A549 (cell line): ENCODE measurements at regions not wholly inside any gene's neighbourhood (a gene's known extent, or its start where the extent isn't known, plus 50 kb on each side); places are given as distances from the start of the nearest gene placed in this dataset.

Source experiments
- ATAC-seq, 2 experiments: fragments of 200-7000 bp in 1 of 2; fragments of >200 bp in 1 of 2; cut with Nextera tagmentation in 1 of 2; cut with Tn5 transposase in 1 of 2; 3 replicates each; pipeline versions ENCODE4 v1.8.0 to v1.9.1; 2018 to 2020; ENCODE audit warnings: mild to moderate bottlenecking in 1 of 2, moderate library complexity in 1 of 2
- CTCF ChIA-PET: fragments of 300-600 bp; sonication (Branson Sonifier 250); formaldehyde crosslinking; extraction: SDS; loops from one replicate; lab custom pipeline; 2021; ENCODE audit warnings: antibody characterized with exemption, inconsistent platforms; lab: Yijun Ruan, JAX
- POLR2A ChIA-PET: fragments of 350-600 bp; formaldehyde crosslinking; extraction: SDS; loops from one replicate; lab custom pipeline; 2021; ENCODE audit warnings: antibody characterized with exemption, inconsistent platforms; lab: Yijun Ruan, JAX
- DNase-seq, 2 experiments: peaks; one replicate each; pipeline versions ENCODE4 v3.0.0 to v3.0.0-alpha.2; 2011 to 2016; ENCODE audit warnings: low read depth in 1 of 2, low spot score in 1 of 2
- FAIRE-seq: peaks from 2 replicates; lab custom pipeline; 2011; peaks lifted over from hg19 to GRCh38; lab: Jason Lieb, UNC
- H3K27ac ChIP-seq, 2 experiments: fragments of >200 bp; sonication (Bioruptor Twin); formaldehyde crosslinking; 3 replicates each; pipeline ENCODE4 v1.5.1; 2016 to 2017
- H3K4me1 ChIP-seq: fragments of >200 bp; sonication (Bioruptor Twin); formaldehyde crosslinking; 3 replicates; pipeline ENCODE4 v1.6.1; 2016
- H3K4me2 ChIP-seq: fragments of >200 bp; sonication (Bioruptor Twin); formaldehyde crosslinking; 3 replicates; pipeline ENCODE4 v1.6.1; 2016
- H3K4me3 ChIP-seq: fragments of >200 bp; sonication (Bioruptor Twin); formaldehyde crosslinking; 3 replicates; pipeline ENCODE4 v1.5.1; 2016
- H3K9me3 ChIP-seq: fragments of >200 bp; sonication (Bioruptor Twin); formaldehyde crosslinking; 3 replicates; pipeline ENCODE4 v1.6.1; 2016
- ATOH8 ChIP-seq: fragments of 250-450 bp; sonication (Bioruptor Pico); IDR thresholded peaks from 2 replicates; pipeline ENCODE4 v1.5.0; 2020; ENCODE audit warnings: low read depth, mild to moderate bottlenecking, moderate library complexity
- BCL3 ChIP-seq: fragments of >200 bp; sonication (Bioruptor Twin); formaldehyde crosslinking; IDR thresholded peaks from 3 replicates; pipeline ENCODE4 v1.6.1; 2016
- BHLHE40 ChIP-seq: IDR thresholded peaks from 2 replicates; pipeline ENCODE4 v1.6.1; 2012; ENCODE audit warnings: low read depth, low read length, inconsistent platforms
- CBX8 ChIP-seq: fragments of 200-600 bp; sonication (generic); IDR thresholded peaks from 2 replicates; pipeline ENCODE4 v1.6.1; 2016
- CEBPB ChIP-seq, 2 experiments: fragments of >200 bp in 1 of 2; sonication (Bioruptor Twin) in 1 of 2; formaldehyde crosslinking in 1 of 2; IDR thresholded peaks; 2 replicates each; pipeline ENCODE4 v1.6.1; 2012 to 2016
- CHD4 ChIP-seq: fragments of 200-600 bp; sonication (generic); IDR thresholded peaks from 2 replicates; pipeline ENCODE4 v1.6.1; 2016; ENCODE audit warnings: antibody characterized with exemption, mild to moderate bottlenecking, borderline replicate concordance
- E2F6 ChIP-seq: IDR thresholded peaks from 2 replicates; pipeline ENCODE4 v1.6.1; 2012; ENCODE audit warnings: low read depth, borderline replicate concordance
- ELK1 ChIP-seq: fragments of 150-350 bp; IDR thresholded peaks from 2 replicates; pipeline ENCODE4 v1.6.1; 2014; ENCODE audit warnings: low read depth, mild to moderate bottlenecking, low read length
- EP300 ChIP-seq, 2 experiments: fragments of >200 bp; sonication (Bioruptor Twin); formaldehyde crosslinking; IDR thresholded peaks; 2 replicates in 1 of 2; 3 replicates in 1 of 2; pipeline ENCODE4 v1.6.1; 2016 to 2017
- FOSL2 ChIP-seq, 2 experiments: fragments of 450-650 bp in 1 of 2; fragments of >200 bp in 1 of 2; sonication (Bioruptor Twin) in 1 of 2; formaldehyde crosslinking; IDR thresholded peaks; 2 replicates each; pipeline versions ENCODE4 v1.5.0 to v1.6.1; 2016 to 2020; ENCODE audit warnings: mild to moderate bottlenecking in 1 of 2, moderate library complexity in 1 of 2
- FOXS1 ChIP-seq: fragments of 250-450 bp; sonication (Bioruptor Pico); IDR thresholded peaks from 2 replicates; pipeline ENCODE4 v1.5.0; 2020; ENCODE audit warnings: mild to moderate bottlenecking, moderate library complexity
- HDAC2 ChIP-seq: fragments of 200-600 bp; sonication (generic); IDR thresholded peaks from 2 replicates; pipeline ENCODE4 v1.6.1; 2016
- HES2 ChIP-seq: fragments of >200 bp; sonication (Bioruptor Twin); formaldehyde crosslinking; IDR thresholded peaks from 2 replicates; pipeline ENCODE4 v1.6.1; 2016
- KDM5A ChIP-seq: fragments of 200-600 bp; sonication (generic); IDR thresholded peaks from 2 replicates; pipeline ENCODE4 v1.6.1; 2016; ENCODE audit warnings: antibody characterized with exemption, mild to moderate bottlenecking
- MAX ChIP-seq: IDR thresholded peaks from 2 replicates; pipeline ENCODE4 v1.6.1; 2012
- MAZ ChIP-seq: fragments of 150-350 bp; IDR thresholded peaks from 2 replicates; pipeline ENCODE4 v1.6.1; 2014; ENCODE audit warnings: antibody characterized with exemption, low read depth, low read length, borderline replicate concordance
- NPAS2 ChIP-seq: fragments of 250-450 bp; sonication (Bioruptor Pico); IDR thresholded peaks from 2 replicates; pipeline ENCODE4 v1.8.0; 2022; ENCODE audit warnings: mild to moderate bottlenecking, moderate library complexity, borderline replicate concordance
- NR3C1 ChIP-seq: fragments of >200 bp; sonication (Bioruptor Twin); formaldehyde crosslinking; IDR thresholded peaks from 3 replicates; pipeline ENCODE4 v1.6.1; 2017
- PBX3 ChIP-seq: IDR thresholded peaks from 2 replicates; pipeline ENCODE4 v1.6.1; 2012
- RCOR1 ChIP-seq: fragments of 150-350 bp; IDR thresholded peaks from 2 replicates; pipeline ENCODE4 v1.6.1; 2014; ENCODE audit warnings: antibody characterized with exemption, low read length, low read depth
- RFX5 ChIP-seq: fragments of 450-650 bp; IDR thresholded peaks from 2 replicates; pipeline ENCODE4 v1.7.1; 2014; ENCODE audit warnings: antibody characterized with exemption, mild to moderate bottlenecking, moderate library complexity
- TFCP2L1 ChIP-seq: fragments of 250-450 bp; sonication (Bioruptor Pico); IDR thresholded peaks from 2 replicates; pipeline ENCODE4 v1.5.0; 2021; ENCODE audit warnings: mild to moderate bottlenecking
- TP53 ChIP-seq: fragments of 250-450 bp; sonication (Bioruptor Pico); IDR thresholded peaks from 2 replicates; pipeline ENCODE4 v1.5.0; 2021; ENCODE audit warnings: mild to moderate bottlenecking, moderate library complexity
- ZNF302 ChIP-seq: fragments of 250-450 bp; sonication (Bioruptor Pico); IDR thresholded peaks from 2 replicates; pipeline ENCODE4 v1.9.0; 2021; ENCODE audit warnings: inconsistent platforms, mild to moderate bottlenecking, moderate library complexity
- whole genome bisulfite sequencing: methylation state at CpG from one replicate; pipeline ENCODE4 v1.1.6; 2017; ENCODE audit errors: missing lambda C conversion rate; 5-methylcytosine and 5-hydroxymethylcytosine counted together

GRCh38 chr9:86876621-86877196 lies 70.6 kb downstream of the GAS1 start:
- Histone ChIP-seq H3K4me3 (no peak overlapping the region), H3K27ac (no peak overlapping the region)
- 25% methylated on average over 13 of the region's 13 CpGs for WGBS
- no peak for FAIRE-seq
- TF ChIP-seq NPAS2 (CRISPR knock-in tag) (no peak), TP53 (no peak), FOSL2 (IDR thresholded peaks at IDR 0.05) (no peak), FOSL2 (CRISPR knock-in tag; IDR thresholded peaks at IDR 0.05) (no peak), CEBPB (IDR thresholded peaks at IDR 0.05) (no peak), MAX (no peak), CHD4 (no peak), RFX5 (no peak)
- TF ChIP-seq, all 56 proteins: peak for 0
- DNase-seq (no peak), ATAC-seq (no peak)
- ChIA-PET POLR2A (no interaction called here), CTCF (no interaction called here)
- no peaks in the 10 kb centered on the region for H3K4me1 ChIP-seq
- H3K4me2 ChIP-seq = no peak overlapping the region
- H3K9me3 ChIP-seq = no peaks in the 10 kb centered on the region

- no peaks in the 10 kb centered on the region for H3K4me1 ChIP-seq
- TF ChIP-seq TFCP2L1 (CRISPR knock-in tag) = no peak
- TF ChIP-seq HDAC2 = no peak
- TF ChIP-seq CBX8 = no peak
- TF ChIP-seq NR3C1 = no peak
- no peak for TF ChIP-seq KDM5A
- no peak for TF ChIP-seq NPAS2 (CRISPR knock-in tag)
- no peak for TF ChIP-seq E2F6
- TF ChIP-seq EP300 (IDR thresholded peaks at IDR 0.05) = no peak
- TF ChIP-seq ZNF302 (CRISPR knock-in tag) = no peak
- TF ChIP-seq MAZ = no peak
- no peak overlapping the region for H3K27ac ChIP-seq
- 24% methylated on average over 2 of the region's 2 CpGs for WGBS
- no peak for ATAC-seq
- DNase-seq = no peak
- H3K9me3 ChIP-seq = no peaks in the 10 kb centered on the region
- FAIRE-seq = no peak
- H3K4me3 ChIP-seq = no peak overlapping the region
- CTCF ChIA-PET = interaction anchor here (0.6 kb wide), 1 partner anchor 13 kb away, joined by 3 read pairs; no protein-coding TSS in a partner anchor
- POLR2A ChIA-PET = no interaction called here
- H3K4me2 ChIP-seq = no peak overlapping the region
Observed at GRCh38 chr9:86868616-86869015, 78.7 kb downstream of the GAS1 start.

GRCh38 chr9:86867804-86868313 lies 79.4 kb downstream of the GAS1 start:
- Histone ChIP-seq H3K27ac (no peak overlapping the region), H3K4me3 (no peak overlapping the region), H3K4me2 (no peak overlapping the region), H3K9me3 (no peaks in the 10 kb centered on the region), H3K4me1 (no peaks in the 10 kb centered on the region)
- FAIRE-seq (no peak), DNase-seq (no peak), ATAC-seq (no peak)
- 0% methylated on average over 3 of the region's 5 CpGs for WGBS
- ChIA-PET POLR2A (no interaction called here), CTCF (interaction anchor here (0.6 kb wide), 1 partner anchor 17 kb away, joined by 3 read pairs; no protein-coding TSS in a partner anchor)
- TF ChIP-seq MAZ (no peak), FOXS1 (CRISPR knock-in tag) (no peak), BHLHE40 (no peak), BCL3 (no peak), HES2 (no peak), NPAS2 (CRISPR knock-in tag) (no peak), ATOH8 (CRISPR knock-in tag) (no peak), PBX3 (no peak), ELK1 (no peak), RCOR1 (no peak), EP300 (IDR thresholded peaks at IDR 0.05) (no peak)
